H1 (cell line): ENCODE measurements at regions not wholly inside any gene's neighbourhood (a gene's known extent, or its start where the extent isn't known, plus 50 kb on each side); places are given as distances from the start of the nearest gene placed in this dataset.

Experiments
- CBX8 ChIP-seq: fragments of 300-800, 300-1000 bp; sonication (generic); IDR thresholded peaks from 2 replicates; pipeline ENCODE4 v1.7.1; 2016; ENCODE audit warnings: low read depth, low read length, borderline replicate concordance
- TF ChIP-seq, protein P1 (sequence below): fragments of 300-600 bp; sonication (generic); IDR thresholded peaks from 2 replicates; pipeline ENCODE4 v1.7.1; 2012; ENCODE audit warnings: low read length, moderate library complexity, mild to moderate bottlenecking, inconsistent platforms; ENCODE audit not compliant: insufficient replicate concordance

- TF ChIP-seq, protein P1, sequence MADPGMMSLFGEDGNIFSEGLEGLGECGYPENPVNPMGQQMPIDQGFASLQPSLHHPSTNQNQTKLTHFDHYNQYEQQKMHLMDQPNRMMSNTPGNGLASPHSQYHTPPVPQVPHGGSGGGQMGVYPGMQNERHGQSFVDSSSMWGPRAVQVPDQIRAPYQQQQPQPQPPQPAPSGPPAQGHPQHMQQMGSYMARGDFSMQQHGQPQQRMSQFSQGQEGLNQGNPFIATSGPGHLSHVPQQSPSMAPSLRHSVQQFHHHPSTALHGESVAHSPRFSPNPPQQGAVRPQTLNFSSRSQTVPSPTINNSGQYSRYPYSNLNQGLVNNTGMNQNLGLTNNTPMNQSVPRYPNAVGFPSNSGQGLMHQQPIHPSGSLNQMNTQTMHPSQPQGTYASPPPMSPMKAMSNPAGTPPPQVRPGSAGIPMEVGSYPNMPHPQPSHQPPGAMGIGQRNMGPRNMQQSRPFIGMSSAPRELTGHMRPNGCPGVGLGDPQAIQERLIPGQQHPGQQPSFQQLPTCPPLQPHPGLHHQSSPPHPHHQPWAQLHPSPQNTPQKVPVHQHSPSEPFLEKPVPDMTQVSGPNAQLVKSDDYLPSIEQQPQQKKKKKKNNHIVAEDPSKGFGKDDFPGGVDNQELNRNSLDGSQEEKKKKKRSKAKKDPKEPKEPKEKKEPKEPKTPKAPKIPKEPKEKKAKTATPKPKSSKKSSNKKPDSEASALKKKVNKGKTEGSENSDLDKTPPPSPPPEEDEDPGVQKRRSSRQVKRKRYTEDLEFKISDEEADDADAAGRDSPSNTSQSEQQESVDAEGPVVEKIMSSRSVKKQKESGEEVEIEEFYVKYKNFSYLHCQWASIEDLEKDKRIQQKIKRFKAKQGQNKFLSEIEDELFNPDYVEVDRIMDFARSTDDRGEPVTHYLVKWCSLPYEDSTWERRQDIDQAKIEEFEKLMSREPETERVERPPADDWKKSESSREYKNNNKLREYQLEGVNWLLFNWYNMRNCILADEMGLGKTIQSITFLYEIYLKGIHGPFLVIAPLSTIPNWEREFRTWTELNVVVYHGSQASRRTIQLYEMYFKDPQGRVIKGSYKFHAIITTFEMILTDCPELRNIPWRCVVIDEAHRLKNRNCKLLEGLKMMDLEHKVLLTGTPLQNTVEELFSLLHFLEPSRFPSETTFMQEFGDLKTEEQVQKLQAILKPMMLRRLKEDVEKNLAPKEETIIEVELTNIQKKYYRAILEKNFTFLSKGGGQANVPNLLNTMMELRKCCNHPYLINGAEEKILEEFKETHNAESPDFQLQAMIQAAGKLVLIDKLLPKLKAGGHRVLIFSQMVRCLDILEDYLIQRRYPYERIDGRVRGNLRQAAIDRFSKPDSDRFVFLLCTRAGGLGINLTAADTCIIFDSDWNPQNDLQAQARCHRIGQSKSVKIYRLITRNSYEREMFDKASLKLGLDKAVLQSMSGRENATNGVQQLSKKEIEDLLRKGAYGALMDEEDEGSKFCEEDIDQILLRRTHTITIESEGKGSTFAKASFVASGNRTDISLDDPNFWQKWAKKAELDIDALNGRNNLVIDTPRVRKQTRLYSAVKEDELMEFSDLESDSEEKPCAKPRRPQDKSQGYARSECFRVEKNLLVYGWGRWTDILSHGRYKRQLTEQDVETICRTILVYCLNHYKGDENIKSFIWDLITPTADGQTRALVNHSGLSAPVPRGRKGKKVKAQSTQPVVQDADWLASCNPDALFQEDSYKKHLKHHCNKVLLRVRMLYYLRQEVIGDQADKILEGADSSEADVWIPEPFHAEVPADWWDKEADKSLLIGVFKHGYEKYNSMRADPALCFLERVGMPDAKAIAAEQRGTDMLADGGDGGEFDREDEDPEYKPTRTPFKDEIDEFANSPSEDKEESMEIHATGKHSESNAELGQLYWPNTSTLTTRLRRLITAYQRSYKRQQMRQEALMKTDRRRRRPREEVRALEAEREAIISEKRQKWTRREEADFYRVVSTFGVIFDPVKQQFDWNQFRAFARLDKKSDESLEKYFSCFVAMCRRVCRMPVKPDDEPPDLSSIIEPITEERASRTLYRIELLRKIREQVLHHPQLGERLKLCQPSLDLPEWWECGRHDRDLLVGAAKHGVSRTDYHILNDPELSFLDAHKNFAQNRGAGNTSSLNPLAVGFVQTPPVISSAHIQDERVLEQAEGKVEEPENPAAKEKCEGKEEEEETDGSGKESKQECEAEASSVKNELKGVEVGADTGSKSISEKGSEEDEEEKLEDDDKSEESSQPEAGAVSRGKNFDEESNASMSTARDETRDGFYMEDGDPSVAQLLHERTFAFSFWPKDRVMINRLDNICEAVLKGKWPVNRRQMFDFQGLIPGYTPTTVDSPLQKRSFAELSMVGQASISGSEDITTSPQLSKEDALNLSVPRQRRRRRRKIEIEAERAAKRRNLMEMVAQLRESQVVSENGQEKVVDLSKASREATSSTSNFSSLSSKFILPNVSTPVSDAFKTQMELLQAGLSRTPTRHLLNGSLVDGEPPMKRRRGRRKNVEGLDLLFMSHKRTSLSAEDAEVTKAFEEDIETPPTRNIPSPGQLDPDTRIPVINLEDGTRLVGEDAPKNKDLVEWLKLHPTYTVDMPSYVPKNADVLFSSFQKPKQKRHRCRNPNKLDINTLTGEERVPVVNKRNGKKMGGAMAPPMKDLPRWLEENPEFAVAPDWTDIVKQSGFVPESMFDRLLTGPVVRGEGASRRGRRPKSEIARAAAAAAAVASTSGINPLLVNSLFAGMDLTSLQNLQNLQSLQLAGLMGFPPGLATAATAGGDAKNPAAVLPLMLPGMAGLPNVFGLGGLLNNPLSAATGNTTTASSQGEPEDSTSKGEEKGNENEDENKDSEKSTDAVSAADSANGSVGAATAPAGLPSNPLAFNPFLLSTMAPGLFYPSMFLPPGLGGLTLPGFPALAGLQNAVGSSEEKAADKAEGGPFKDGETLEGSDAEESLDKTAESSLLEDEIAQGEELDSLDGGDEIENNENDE: no peak
- no peak for TF ChIP-seq CBX8
These were observed 673.4 kb downstream of the QKI start (continued) for GRCh38 chr6:164087870-164088269.
